ENCODE measurements at regions not wholly inside any gene's neighbourhood (a gene's known extent, or its start where the extent isn't known, plus 50 kb on each side); places are given as distances from the start of the nearest gene placed in this dataset.
A peak's percentile ranks its signal among the peaks of the same experiment; 100 is the strongest.
"Not testable (repeated sequence)": the region's sequence is repeated elsewhere in the genome, so short reads cannot be mapped to it uniquely, and the experiment has no call there.

DNA sequence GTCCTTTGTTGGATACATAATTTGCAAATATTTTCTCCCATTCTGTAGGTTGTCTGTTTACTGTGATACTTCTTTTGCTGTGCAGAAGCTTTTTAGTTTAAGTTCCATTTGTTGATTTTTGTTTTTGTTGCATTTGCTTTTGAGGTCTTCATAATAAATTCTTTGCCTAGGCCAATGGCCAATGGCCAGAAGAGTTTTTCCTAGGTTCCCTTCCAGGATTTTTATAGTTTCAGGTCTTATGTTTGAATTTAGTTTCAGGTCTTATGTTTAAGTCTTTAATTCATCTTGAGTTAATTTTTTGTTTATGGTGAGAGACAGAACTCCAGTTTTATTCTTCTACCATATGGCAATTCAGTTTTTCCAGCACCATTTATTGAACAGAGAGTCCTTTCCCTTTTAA is 90.1 kb upstream of the GOT2 start:
- DNase-seq = no peak

DNA sequence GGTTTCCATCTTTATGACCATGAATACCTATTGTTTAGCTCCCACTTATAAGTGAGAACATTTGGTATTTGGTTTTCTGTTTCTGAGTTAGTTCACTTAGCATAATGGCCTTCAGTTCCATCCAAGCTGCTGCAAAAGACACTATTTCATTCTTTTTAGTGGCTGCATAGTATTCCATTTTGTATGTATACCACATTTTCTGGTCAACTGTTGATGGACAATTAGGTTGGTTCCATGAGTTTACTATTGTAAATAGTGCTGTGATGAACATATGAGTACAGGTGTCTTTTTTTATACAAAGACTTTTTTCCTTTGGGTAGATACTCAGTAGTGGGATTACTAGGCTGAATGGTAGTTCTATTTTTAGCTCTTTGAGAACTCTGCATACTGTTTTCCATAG is 87.8 kb upstream of the GOT2 start:
- no peak for DNase-seq

DNA sequence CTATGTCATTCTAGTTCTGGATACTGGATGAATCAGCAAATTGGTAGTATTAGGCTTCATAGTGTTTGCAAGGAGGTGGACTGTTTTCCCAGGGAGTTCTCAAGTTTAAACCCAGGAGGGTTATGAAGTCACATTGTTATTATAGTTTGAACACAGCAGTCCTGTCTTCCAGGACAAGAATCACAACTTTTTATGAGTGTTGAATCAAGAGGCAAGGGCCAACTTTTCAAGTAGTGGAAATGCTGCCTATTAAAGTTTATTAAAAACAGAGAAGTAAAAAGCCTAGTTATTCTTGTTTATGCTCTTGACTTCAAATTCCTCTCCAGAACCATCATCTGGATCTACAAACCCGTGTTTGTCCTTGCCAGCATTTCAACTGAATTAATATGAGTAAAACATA is 86.3 kb upstream of the GOT2 start:
- no peak for DNase-seq

DNA sequence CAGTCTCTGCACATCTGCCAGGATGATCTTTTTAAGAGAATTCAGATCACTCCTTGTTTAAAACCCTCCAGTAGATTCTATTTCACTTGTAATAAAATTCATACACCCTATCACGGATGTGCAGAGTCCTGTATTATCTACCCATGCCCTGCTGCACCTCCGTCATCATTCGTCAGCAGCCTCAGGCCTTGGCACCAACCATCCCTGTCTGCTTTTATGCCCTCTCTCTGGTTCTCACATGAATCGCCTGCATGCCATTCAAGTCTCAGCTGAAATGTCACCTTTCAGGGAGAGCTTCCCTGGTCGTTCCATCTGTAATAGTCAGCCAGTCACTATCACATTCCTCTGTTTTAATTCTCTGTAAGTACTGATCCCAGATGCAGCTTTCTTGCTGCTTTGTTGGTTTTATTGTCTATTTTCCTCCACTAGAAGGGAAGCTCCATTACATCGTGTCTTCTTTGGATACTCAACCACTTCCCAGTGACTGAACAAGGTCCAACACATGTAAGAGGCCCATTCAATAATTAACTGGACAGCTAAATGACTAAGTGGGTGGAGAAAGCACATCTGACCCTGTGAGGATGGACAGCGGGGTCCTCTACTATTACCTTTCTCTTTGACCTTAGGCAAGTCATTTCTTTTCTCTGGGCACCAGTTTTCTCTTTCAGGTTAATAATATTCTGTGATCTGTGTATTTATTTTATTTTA is 81.2 kb upstream of the GOT2 start:
- DNase-seq = peak; percentile 42

DNA sequence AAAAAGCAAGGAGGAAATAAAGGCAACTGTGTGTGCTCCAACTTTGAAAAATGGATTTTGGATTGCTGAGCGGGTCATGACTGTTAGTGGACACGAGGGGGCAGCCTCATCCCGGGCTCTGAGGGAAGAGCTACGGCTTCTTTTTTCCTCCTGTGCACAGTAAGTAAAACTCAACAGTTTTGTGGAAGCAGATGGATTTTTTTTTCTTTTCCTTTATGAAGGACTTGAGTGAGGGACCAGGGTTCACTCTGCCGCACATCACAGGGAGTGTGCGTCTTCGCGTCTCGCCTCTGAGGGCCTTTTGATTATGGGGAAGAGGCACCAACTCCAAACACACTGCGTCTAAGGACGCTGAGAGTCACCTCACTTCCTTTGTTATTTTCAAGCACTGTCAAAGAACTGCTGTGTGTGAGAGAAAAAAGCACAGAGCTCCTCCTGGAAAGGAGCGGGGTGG is 80.3 kb upstream of the GOT2 start:
- DNase-seq = no peak

DNA sequence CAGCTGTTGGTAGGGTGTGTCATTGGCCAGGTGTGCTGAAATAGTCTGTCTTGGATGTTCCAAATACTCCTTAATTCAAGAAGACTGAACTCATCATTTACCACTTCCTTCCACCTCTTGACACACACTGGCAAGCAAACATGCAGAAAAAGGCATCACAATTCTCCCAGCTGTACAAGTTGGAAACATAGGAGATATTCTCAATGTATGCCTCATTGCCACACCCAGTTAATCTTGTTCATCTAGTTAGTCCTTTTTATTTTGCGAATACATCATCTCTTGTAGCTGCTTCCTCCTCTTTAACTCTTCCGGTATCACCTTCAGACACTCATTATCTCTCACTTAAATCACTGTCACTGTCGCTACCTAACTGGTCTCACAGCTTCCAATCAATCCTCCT is 75.1 kb upstream of the GOT2 start:
- no peak for DNase-seq

DNA sequence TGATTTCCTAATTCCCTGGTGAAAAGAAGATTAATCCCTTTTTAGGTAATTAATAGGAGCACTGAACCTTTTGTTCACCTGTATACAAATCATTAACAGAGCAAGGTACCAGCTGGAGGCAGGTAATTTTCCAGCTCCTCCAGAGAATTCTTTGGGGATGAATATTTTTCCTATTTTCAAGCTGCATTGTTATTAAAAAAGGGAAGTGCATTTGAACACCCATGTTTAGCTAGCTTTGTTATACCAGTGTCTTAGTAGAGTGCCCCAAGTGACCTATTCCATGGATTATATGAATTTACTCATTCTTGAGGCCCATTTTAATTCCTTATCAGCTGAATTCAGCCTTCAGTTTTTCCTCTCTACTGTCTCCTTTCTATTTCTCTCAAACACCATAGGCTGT is 73.2 kb upstream of the GOT2 start:
- DNase-seq = no peak

DNA sequence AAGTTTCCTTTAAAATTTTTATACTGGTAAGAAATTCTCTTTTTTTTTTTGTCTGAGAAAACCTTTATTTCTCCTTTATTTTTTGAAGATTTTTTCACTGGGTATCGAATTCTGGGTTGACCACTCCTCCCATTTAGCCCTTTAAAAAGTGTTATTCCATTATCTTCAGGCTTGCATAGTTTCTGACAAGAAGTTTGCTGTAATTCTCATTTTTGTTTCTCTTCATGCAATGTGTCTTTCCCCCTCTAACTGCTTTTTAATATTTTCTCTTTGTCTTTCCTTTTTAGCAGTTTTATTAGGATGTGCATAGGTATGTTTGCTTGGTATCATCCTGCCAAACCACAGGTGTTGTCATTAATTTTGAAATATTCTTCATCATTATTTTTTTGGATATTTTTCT is 67.7 kb upstream of the GOT2 start:
- DNase-seq = no peak

DNA sequence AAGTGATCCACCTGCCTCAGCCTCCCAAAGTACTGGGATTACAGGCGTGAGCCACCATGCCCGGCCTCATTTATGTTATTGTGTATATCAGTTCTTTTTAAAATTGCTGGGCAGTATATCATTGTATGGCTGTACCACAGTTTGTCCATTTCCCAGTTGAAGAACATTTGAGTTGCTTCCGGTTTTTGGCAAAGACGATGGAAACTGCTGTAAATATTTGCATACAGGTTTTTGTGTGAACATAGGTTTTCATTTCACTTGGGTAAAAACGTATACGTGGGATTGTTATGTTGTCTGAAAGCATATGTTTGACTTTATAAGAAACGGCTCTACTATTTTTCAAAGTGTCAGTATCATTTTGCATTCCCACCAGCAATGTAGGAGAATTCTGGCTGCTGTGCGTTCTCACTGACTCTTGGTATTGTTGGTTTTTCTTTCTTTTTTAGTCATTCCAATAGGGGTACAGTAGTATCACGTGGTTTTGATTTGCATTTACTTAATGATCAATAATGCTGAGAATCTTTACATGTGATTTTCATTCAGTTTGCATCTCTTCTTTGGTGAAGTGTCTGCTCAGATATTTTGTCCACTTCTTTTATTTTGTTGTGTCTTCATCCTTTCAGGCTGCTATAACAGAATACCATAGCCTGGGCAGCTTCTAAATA is 63.2 kb upstream of the GOT2 start:
- DNase-seq = no peak

DNA sequence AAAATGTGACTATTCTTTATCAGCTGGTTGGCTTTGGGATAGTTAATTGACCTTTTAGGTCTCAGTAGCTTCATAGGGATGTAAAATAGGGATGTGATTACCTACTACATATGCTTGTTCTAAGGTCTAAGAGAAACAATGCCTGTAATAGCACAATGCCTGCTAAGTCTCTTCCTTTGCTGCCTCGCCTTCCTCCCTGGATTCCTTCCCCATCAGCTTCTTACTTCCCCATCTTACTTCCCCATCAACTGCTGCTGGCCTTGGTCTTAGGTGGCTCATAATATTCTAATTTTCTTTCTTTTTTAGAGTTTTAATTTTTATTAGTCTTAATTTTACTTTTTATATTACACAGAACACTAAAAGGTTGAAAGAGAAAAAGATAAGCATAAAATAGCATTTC is 59.2 kb upstream of the GOT2 start:
- DNase-seq = no peak

DNA sequence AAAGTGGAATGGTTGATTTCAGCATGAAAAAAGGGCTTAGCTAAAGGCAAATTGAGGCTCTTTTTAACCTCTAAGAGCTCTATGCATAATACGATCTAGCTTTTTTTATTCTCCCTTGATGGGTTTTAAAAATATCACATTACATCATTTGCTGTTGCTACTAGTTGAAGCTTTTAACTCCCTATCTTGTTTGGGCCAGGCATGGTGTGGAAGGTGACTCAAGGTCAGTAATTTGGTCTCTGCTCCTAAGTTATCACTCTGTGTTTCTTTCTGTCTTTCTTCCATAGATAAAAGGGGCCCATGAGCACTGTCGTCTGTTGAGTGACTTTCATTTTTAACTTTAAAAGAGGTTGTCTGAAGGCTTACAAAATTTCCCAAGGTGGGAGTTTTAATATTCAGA is 58.1 kb upstream of the GOT2 start:
- no peak for DNase-seq

DNA sequence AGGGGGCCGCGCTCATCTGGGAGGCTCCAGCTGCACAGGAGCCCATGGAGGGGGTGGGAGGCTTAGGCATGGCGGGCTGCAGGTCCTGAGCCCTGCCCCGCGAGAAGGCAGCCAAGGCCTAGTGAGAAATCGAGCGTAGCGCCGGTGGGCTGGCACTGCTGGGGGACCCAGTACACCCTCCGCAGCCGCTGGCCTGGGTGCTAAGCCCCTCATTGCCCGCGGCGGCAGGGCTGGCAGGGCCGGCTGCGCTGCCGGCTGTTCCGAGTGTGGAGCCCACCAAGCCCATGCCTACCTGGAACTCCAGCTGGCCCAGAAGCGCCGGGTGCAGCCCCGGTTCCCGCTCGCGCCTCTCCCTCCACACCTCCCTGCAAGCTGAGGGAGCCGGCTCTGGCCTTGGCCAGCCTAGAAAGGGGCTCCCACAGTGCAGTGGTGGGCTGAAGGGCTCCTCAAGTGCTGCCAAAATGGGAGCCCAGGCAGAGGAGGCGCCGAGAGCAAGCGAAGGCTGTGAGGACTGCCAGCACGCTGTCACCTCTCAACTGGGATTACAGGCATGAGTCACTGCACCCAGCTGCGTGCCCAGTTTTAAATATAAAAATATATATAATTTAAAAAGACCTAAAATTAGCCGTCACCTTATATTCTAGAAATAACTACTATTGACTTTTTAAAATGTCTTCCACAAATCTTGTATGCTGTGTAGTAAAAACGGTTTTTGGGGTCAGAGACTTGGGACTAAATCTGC is 56.9 kb upstream of the GOT2 start:
- not testable (repeated sequence) for DNase-seq

DNA sequence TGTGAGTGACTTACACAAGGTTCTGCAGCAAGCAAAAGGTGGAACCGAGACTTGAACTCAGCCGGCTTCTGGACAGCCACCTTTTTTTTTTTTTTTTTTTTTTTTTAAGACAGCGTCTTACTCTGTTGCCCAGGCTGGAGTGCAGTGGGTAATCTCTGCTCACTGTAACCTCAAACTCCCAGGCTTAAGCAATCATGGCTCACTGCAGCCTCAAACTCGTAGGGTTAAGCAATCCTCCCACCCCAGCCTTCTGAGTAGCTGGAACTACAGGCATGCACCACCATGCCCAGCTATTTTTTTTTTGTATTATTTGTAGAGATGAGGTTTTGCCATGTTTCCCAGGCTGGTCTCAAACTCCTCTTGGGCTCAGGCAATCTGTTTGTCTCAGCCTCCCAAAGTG is 55.2 kb upstream of the GOT2 start:
- DNase-seq = no peak
